Activated CD4-positive, alpha-beta T cell treated with anti-CD3 and anti-CD28 coated beads, Interleukin-2, Interleukin-6, amounts not matched to agents 100 ng/mL and 50 ng/mL, durations not matched to agents 16 hours and 8 hours (primary cell): ENCODE measurements at regions not wholly inside any gene's neighbourhood (a gene's known extent, or its start where the extent isn't known, plus 50 kb on each side); places are given as distances from the start of the nearest gene placed in this dataset.
A peak's percentile ranks its signal among the peaks of the same experiment; 100 is the strongest.

Experiments used
- DNase-seq: peaks from one replicate; pipeline ENCODE4 v3.0.0-alpha.2; 2020

DNA sequence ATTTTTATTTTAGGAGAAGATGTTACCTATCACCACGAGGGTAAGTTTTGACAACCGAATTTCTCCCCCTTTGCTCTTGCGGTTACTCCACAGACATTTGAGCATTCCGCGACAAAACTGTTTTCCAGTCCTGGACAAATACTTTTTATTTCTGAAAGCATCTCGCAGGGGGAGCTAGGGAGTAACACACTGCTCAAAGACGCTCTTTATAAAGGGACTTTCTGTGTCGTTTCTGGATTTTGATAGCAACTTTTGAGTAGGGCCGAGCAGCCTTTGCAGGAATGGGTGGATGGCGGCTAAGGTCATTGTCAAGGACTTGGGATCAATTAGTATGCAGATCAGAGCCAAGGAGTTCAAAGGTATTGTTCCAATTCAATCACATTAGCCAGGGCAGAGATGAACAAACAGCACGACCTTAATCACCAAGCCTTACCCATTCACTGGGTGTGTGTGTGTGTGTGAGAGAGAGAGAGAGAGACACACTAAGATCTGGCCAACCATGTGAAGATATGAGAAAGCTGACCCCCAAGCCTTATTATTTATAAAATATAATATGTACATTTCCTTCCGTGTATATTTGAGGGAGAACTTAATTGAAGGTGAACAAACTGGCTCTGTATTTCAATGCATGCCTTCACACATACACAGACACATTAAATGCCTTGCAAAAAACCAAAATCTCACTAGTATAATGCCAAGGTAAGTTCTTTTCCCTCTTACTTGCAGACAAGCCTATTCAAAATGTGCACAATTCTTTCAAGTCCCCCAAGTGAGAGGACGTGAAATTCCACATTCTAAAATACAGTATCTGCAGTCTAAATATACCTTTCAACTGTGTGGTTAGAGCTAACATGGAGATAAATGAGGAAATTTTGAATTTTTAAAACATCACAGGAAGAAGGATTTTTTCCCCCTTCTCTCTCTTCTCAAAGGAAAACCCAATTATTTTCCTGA, 613.8 kb downstream of the VRK1 start:
- no peak for DNase-seq

- no peak for DNase-seq
Observed at GRCh38 chr14:97411938-97412612, 614.9 kb downstream of the VRK1 start.

- peak; percentile 12 for DNase-seq
Observed at GRCh38 chr14:97413022-97413539, 615.9 kb downstream of the VRK1 start.

DNA sequence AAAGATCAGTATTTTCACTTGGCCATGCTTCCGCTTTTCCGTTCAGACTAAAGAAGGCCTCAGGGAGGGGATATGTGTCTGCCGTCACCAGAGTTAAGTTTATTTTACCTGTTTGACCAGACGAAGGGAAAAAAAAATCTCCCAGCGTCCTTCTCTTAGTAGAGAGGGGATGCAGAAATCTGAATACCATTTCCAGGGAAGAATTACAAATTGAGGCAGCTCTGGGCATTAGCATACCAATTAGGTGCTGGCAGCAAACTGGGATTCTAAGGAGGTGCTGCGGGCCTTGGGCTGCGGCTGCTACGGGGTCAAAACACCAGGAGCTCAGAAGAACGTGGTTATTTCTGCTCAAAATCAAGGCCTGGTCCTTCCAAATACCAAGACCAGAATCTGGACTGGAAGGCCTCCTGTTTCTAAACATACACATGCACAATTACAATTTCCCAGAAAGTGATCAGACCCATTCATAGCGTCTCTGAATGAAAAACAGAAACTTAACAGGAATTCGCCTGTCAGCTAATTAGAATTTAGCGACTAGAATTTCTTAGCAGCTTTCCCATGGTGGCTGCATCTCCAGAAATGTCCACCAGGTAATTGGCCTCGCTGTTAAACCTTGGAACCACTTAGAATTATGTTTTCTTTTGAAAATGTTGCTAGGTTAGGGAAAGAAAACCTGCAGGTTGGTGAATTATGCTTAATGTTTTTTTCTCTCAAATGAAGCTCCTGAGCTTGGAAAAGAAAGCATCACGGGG, 617.0 kb downstream of the VRK1 start:
- DNase-seq = no peak

- no peak for DNase-seq
Observed at GRCh38 chr14:97414718-97415098, 617.5 kb downstream of the VRK1 start.

GRCh38 chr14:97415907-97416306, 618.7 kb downstream of the VRK1 start:
- no peak for DNase-seq

DNA sequence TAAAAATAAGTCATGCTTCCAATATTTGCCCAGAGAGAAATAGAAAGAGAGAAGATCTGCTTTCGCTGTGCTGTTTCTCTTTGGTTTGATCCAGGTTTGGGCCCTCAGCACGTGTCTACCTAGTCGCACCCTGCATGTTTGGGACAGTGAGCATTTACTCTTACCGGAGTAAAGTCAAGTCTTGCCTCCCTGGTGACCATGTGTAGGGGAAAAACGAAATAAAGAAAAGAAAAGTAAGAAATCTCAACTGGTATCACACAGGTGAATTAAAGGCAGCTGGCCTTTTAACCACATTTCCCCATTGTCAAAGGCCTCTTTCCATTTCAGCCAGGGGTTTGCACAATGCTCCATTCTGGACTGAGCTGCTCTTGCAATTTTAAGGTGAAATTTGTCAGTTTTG, 619.4 kb downstream of the VRK1 start:
- DNase-seq = no peak

DNA sequence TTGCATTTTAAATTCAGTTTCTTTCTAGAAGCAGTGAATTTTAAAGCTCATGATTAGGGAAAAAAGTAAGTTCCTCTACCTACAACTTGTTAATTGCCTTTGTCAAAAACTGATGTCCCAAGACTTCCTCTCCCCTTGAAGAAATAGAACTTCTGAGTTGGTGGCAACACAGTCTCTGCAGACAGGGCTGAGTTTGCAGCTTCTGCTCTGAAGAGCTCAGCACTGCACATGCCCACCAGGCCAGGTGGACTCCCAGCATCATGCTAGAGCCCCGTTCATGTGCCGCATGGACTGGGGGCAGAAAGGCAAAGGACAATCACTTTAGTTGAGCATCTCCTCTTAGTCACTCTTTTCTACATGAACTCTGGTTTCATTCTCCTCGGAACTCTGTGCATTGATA, 620.1 kb downstream of the VRK1 start:
- DNase-seq = no peak

GRCh38 chr14:97420211-97420610, 623.0 kb downstream of the VRK1 start:
- DNase-seq = no peak

GRCh38 chr14:97426776-97427175, 629.6 kb downstream of the VRK1 start:
- DNase-seq = no peak

- DNase-seq = no peak
Observed at GRCh38 chr14:97428808-97429440, 631.7 kb downstream of the VRK1 start.

DNA sequence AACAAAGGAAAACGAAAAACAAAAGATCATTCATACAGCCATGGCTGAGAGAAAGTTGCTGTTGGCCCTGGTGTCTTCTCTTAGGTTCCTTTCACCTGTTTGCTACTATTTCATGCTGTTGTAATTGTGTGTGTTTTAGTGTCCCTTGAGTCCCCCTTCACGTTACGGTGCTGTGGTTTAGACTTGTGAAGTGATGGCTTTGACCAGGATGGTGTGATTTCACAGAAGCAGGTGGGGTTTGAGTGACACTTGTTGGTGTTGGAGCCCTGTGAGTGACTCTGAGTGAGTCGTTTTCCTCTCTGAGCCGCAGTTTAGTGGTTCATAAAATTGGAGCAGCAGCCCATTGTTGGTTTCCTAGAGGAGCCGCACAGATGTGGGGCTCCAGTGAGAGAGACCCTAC, 635.4 kb downstream of the VRK1 start:
- DNase-seq = no peak

DNA sequence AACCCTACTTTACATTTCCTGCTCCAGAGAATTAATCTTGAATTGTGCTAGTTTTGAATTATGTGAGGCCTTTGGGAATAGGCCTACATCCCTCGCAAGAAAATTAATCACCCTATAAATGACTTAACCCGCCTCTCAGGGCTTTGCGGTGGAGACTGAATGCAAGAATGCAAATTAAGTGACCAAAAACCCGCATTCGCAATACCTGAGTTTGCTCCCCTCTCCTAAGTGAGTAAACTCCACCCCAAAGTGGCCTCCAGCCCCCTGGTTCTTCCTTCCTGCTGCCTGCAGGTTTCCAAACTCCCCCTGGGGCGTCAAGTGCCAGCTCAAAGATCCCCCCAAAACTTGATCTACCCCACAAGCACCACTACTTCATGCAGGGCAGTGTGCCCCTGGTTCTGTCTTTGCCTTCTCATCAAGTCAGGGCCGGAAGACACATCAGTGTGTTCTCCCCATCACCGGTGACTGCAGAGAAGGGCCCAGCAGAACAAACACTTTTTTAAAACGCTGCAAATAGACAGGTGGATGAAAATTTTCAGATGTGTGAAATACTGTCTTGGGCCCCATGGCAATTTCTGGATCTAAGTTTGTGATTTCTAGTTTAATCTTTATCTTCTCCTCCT, 644.7 kb downstream of the VRK1 start:
- peak; percentile 30 for DNase-seq

GRCh38 chr14:97442363-97442762, 645.2 kb downstream of the VRK1 start:
- peak; percentile 70 for DNase-seq

- DNase-seq = no peak
Observed at GRCh38 chr14:97443412-97443811, 646.2 kb downstream of the VRK1 start.

DNA sequence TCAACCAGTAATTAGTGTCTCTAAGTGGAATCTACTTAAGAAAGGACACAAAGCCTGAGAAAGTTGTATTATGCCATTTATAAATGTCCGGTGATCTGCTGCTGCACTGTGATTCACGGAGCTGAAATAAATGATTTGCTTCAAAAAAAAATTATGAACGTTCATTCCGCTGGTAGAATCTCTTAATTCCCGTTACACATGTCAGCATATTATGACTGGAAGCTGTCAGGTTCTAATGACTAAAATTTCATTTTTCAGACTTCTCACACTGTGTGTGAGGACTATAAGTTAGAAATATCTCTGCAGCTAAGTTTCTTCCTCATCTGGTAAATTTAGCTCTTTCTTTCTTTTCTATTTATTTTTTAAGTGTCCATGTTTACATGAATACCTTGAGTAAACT, 647.1 kb downstream of the VRK1 start:
- no peak for DNase-seq

DNA sequence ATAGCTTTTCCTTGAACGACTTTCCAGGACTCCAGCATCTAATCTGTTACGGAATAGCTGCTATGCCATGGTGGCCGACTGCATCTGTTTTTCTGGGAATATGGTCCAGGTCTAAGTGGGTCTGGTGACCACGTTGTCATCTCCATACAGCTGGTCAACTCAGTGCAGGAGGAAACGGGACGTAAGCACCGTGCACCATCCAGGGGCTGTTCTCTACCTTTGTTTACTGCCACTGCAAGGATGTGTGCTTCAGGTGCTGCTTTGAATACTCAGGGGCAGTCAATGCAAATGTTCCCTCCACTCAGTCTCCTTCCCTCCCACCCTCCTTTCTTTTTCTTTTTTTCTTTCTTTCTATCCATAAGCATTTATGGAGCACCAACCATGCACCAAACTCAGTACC, 648.2 kb downstream of the VRK1 start:
- DNase-seq = no peak

GRCh38 chr14:97446087-97446486, 648.9 kb downstream of the VRK1 start:
- peak; percentile 18 for DNase-seq

DNA sequence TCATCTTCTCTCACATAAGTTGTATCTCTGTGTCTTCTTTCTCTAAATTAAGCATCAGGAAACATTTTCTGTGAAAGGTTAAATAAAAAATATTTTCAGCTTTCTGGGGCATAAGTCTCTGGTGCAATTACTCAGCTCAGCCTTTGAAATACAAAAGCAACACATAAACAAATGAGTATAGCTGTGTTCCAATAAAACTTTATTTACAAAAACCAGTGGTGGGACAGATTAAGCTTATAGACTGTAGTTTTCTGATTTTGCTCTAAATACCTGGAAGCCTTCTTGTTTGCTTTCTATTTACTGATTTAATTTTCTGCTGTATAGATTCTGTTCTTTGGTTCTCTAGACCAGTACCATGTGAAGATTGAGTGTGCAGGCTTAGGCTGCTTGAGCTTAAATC, 655.1 kb downstream of the VRK1 start:
- no peak for DNase-seq

- DNase-seq = no peak
Observed at GRCh38 chr14:97453991-97454390, 656.8 kb downstream of the VRK1 start.

DNA sequence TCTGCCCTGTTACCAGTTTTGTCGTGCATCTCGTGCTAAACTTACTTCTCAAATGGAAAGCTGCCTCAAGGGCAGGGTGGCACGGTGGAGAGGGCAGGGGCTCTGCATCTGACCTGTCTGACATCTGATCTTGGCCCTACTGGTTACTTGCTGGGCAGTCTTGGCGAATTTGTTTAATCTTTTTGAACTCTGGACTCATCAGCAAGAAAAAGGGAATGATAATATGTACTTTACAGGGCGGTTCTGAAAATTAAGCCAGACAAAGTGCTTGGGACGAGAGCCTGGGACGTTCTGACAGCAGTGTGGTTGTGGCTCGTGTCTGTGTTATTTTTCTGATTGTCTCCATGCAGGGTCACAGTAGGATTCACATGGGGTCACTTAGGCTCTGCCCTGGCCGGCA, 659.3 kb downstream of the VRK1 start:
- DNase-seq = no peak

DNA sequence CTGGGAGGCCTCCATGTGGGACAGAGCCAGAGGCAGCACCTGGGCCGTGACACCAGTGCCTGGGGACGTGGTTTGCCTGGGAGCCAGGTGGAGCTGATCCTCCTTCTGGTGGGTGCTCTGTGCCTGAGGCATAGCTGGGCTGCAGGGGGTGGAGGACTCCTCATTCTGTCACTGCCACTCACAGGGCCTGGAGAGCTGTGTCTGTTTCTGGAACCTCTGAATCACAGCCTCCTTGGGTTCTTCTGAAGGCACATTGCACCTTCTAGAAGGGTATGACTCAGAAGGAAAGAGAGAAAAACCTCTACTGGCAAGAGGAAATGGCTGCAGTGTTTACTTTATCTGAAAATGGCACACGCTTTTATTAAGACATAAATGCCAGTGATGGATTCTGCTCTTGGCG, 659.8 kb downstream of the VRK1 start:
- DNase-seq = peak; percentile 87
